Eye (tissue), 1 donor: ENCODE measurements at regions not wholly inside any gene's neighbourhood (a gene's known extent, or its start where the extent isn't known, plus 50 kb on each side); places are given as distances from the start of the nearest gene placed in this dataset.

Experiments used
- DNase-seq: peaks from one replicate; pipeline ENCODE4 v3.0.0-alpha.2; 2015

DNA sequence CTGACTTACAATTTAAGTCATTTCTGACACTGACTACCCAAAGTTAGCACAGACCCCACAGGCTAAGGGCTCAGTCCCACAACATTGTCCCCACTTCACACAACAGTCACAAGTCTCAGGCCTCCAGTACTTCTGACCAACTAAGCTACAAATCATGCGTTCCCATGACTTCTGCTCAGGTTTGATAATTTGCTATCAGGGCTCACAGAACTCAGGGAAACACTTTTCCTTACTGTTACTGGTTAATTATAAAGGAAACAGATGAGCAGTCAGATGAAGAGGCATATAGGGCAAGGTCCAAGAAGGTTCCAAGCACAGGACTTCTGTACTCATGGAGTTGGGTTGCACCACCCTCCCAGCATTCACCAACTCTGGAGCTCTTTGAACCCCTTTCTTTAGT is 151.2 kb upstream of the TNR start:
- DNase-seq: no peak

DNA sequence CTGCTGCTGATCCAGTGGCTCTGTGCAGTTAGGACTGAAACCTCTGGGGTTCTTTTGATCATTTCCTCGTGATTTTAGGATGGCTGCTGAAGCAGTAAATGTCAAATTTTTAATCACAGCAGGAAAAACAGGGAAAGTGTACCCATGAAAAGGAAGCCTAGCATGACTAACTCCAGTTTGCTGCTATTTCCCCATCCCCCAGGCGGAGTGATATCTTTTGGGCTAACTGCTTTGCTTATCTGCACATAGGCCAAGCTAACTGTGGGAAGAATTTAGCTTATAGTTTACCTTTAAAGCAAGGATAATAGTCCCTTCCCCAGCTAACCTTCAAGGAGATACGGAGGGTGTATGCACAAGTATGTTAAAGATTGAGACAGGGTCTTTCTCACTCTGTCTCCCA is 149.8 kb upstream of the TNR start:
- no peak for DNase-seq

DNA sequence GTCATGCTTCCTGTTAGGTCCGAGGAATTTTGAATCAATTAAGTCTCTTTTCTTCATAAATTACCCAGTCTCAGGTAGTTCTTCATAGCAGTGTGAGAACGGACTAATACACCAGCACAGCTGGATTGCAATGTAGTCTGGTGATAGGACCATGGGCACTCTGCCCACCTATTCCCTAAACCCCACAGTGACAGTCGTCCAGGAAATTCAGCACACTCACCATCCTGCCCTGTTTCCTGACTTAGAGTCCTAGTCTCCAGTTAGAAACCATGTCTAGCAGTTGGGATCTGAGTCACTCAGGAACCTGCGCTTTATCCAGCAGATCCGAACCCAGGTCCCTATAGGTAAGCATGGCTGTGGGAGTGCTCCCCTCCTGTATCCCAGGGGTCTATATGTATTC is 149.3 kb upstream of the TNR start:
- no peak for DNase-seq

DNA sequence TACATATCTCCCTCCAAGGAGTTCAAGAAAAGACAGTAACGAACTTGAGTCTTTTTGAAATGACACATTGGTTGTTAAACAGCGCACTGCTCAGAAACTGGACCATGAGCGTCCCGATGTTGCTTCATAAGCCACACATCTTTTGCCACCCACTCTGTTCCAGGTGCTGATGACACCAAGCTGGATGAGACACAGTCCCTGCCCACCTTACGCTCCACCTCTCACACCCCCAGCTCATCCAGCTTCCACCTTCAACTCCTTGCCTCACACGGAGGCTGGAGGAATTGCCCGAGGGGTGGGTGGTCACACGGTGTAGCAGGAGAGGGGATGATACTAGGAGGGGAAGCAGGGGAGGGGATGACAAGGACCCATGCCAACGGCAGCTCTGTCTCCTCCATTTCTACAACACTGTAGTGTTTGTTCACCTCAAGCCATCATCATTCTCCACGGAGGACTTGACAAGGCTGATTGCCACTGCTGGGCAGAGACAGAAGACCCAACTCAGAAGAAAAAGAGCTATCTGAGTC is 148.5 kb upstream of the TNR start:
- DNase-seq: no peak

DNA sequence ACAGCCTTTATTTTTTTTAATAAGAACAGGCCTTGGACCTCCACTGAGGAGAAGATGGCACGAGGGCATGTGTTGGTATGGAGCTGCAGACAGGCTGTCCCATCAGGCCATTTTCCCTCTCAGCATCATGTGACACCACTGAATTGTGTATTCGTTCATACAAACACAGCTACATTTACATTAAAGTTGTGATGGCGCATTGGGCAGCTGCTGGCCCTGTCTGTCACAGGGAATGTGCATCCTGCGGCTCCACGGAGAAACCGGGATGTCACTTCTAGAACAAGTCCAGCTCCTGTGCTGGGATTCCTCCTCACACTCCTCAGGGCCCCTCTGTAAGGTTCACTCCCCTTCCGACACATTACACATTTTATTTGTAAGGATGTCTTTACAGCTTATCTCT is 147.6 kb upstream of the TNR start:
- no peak for DNase-seq

DNA sequence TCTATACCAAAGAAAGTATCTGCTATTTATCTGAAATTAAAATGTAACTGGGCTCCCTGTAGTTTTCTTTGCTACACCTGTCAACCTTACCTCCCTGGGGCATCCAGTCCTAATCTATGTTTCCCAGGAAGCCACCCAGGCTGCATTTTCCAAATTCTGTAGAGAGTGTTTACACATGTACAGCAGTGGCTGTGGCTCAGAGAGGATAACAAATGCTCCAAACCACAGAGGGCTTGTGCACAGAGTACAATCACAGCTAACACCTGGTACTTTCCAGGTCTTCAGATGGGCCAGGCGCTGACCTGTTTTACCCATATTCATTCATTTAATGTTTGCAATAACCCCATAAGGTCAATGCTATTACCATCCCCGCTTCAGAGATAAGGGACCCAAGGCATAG is 146.5 kb upstream of the TNR start:
- DNase-seq: no peak

DNA sequence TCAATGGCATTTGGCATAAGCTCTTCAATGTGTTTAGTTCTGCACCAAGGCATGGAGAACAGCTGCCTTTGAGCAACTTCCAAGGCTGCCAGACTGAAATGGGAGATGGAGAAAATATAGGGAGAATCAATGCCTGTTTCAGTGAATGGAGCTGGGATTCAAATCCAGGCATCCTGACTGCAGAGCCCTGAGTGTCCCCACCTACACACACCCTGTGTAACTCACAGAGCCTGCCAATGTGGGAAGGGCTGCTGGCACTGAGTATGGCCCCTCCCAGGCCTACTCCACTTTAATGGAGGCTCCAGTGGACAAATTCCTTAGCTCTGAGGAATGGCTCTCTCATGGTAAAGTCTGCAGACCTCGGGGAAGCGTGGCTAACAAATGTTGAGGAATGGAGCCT is 145.6 kb upstream of the TNR start:
- no peak for DNase-seq

DNA sequence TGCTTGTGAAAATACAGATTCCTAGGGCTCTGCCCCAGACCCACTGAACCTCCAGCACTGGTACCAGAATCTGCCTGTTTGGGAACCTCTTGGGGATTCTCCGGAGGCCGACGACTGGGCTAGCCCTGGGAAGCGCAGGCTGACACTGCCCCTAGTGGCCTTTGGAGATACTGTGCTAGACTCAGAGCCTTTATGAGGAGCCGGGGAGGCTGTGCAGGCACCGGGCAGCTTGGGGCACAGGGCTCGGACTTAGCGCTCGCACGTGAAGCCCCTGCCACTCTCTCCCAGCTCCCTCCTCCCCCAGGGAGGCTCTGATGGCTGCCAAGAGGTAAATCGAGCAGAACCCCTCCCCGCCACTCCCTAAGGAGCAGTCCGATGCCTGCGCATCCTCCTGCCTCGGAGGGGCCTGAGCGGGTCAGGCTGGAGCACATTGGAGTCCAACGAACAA is 144.6 kb upstream of the TNR start:
- peak; percentile 86 for DNase-seq

DNA sequence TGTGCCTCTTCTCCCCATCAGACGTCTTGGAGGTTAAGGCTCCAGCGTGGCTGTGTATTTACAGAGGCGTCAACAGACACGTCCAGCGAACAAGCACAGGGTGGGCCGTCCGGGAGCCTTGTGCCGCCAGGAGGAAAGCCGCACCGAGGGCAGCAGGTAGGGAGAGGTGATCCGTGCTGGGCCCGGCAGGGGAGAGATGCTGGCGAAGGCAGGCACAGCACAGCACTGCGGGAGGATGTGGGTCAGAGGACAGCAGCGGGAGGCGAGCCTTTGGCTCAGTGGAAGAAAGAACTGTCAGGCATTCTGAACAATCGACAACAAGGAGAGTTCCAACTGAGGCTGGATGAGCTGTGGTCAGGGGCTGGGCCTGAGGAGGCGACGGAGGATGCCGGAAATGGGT is 144.1 kb upstream of the TNR start:
- DNase-seq: no peak

DNA sequence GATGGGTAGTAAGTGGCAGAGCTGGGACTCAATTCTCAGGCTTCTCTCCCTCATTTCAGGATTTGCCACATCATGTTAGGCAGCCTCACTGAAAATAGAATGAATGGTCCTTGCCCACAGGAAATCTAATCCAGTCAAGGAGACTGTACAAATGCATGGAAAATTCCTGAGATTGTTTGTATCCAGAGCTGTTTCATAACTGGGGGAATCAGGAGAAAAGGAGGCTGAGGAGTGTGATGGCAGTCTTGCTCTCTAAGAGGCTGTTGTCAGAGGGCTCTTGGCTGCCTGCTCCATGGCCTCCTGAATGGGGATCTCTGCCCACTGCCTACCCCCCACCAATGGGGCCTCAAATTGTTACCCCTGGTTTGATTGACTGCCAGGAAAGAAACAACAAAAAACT is 141.9 kb upstream of the TNR start:
- DNase-seq: peak; percentile 27

DNA sequence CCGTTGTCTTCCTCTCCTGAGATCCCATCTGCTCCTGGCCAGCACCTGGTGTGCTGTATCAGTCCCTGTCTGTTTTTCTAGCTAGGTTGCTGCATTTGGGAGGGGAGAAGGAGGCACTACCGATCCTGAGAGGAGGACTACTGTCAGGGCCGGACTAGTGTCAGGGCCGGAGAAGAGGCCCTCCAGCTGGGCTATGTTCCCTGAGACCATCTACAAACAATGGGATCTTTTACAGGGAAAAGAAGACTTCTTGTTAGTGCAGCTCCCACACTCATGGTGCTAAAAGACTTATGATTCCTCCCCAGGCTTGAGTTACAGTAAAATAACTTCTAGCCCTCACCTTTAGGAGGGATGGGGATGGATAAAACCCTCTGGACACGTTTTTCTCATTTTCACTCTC is 141.0 kb upstream of the TNR start:
- no peak for DNase-seq

DNA sequence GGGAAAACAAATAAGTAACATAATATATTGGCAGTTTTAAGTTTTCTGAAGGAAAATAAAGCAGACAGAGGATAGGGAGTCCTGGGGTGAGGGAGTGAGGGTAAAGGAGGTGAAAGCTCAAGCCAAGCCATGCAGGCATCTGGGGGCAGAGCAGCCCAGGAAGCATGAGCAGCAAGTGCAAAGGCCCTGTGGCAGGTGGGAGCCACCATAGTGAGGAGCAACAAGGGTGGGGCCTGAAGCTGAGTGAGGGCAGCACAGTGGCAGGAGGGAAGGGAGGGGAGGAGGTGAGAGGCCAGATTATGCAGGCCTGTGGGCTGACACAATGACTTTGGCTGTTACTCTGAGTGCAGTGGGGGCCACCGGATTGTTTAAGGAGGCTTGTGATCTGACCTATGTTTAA is 138.8 kb upstream of the TNR start:
- DNase-seq: no peak

DNA sequence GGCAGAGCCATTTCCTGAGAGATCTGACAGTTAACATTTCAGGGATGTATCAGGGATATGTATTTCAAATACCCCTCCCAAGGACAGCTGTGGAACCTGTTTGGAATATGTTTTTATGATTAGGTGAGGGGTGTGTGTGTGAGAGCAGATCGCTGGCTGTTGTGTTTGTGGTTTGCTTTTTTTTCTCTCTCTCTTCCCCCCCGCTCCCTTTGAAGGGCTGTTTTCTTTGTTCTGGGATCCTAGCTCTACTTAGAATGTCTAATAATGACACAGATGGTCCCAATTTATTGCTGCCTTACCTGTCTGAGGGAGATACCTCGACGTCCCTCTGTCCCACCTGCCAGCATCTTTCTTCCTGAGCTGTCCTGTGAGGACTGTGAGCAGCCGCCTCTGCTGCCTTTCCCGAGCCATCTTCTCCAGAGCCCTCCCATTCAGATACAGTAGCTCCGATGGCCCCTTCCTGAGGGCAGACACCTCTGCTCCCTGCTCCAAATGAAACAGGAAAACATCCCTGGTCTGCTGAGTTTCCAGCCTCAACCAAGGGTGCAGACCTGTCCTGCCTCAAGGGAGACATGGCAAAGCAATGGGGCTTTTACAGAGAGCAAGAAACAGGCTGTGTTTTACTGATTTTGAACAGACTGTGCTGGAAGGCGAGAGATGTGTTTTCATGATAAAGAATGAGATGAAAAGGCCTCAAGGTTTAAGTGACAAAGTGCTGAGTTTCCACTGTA is 138.0 kb upstream of the TNR start:
- DNase-seq: no peak

DNA sequence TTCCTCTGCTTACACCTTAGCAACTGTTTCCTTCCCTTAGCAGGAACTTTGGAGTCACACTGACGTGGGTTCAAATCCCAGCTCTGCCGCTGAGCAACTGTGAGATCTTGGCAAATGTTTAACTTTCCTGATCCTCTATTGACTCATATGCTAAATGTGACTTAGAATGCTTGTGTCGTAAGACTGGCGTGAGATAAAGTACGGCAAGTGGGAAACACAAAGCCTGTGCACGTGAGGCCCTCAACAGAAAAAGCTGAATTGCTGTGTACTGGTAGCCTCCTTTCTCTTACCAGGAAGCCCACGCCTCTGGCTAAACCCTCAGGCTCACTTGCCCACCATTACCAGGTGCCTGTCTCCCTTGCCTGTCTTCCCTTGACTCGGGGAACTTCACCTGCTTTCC is 135.4 kb upstream of the TNR start:
- no peak for DNase-seq

DNA sequence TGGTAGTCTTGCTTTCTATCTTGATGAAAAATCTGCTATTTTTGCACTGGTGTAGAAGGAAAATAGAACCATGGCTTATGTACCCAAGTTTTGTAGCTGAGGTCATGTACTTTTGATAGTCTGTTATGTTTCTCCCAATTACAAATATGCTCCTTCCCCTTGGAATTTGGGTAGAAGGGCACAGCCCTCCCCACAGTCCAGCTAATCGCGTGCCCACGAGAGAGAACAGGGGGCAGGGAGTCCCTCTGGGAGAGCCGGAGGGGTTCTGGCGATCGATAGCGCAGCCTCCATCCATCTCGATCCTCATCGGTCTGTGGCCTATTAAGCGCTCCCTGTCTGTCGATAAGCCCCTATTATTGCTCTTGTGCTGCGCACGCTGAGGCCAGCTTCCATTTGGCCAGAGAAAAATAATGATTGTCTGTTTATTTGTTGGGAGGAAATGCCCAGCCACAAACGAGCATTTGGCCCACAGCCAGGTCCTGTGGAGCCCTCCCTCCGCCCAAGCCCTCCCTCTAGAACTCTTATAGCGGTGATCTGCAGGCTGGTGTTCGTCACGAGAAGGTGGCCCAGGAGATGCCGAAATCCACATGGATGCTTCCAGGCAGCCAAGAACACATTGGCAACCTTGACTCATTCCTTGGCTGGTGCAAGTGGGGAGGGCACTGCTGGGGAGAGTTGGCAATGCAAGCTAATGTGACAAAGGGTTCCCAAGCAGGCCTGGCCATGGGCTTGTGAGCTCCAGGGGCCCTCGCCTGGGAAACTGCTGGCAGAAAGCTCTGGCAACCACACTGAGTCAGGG is 134.7 kb upstream of the TNR start:
- DNase-seq: no peak

DNA sequence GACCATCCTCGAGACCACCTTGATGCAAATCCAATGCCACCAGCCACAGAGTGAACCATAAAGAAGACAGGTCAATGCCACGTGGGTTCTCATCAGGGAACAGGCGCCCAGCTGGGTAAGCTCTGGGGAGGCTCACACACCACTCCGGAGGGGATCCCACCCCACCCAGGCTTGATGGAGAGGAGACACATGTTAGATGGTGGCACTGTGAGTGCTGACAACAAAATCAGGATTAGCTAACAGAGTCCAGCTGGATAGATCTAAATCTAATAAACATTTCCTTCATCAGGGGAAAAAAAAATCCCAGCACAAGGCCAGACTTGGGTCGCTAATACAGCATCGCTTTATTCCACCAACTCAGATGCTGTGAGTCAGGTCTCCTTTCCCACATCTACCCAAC is 132.2 kb upstream of the TNR start:
- no peak for DNase-seq

DNA sequence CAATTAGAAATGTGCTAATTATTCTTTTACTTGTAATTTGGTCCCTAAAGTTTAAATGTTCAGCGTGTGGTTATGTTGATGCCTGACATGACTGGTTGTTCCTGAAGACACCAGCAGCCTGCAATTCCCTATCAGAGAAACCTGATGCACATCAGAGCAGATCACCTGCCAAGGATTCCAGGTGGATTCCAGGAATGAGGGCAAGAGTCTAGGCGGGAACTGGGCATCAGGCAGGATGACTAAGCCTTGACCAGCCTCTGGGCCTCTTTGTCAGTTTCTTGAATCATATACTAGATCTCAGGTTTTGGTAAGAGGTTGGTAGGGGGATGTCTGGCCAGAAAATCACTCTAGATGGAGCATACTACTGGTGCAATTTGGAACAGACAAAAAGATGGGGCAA is 130.7 kb upstream of the TNR start:
- DNase-seq: no peak

DNA sequence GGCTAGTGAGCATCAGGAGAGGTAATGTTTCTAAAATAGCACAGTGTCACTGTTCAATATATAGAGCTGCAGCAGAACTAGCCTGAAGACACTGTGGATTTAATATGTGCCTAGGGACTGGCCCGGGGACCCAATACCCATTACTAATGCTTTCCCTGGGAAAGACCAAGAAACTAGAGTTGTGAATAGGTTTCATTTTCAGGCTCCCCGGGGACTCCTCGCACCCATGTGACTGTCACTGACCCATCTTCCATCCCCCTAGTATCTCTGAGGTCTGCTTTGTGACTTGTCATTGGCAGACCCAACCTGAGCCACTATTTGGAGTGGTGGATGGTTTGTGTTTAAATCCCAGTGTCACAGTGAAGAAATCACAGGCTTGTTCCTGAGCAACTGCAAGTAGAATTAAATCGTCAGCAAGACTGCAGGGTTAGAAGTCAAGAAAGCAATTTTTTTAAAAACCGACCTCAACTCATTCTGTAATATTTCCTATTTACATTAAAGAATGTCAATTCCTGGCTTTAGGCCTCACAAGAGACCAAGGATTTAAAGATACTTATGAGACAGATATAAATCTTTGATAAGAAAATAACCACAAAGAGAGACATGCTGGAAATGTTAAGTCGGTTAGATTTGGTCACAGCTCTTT is 130.0 kb upstream of the TNR start:
- no peak for DNase-seq

DNA sequence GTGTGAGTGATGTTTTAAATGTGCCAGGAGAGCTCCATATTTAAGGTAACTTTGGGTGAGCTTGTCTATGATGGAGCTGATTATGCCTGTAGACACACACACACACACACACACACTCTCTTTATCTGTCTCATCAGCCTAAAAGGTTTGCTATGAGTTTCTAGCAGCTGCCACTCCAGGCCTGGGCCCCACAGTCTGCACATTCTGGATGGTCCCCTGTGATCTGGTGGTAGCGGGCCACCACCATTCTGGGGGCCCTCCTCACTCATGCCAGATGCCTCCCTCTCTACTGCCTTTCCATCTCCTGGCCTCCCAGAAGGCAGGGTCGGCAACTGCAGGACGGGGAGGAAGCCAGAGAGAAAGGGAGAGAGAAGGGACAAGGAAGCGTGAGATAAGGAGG is 129.2 kb upstream of the TNR start:
- DNase-seq: no peak

DNA sequence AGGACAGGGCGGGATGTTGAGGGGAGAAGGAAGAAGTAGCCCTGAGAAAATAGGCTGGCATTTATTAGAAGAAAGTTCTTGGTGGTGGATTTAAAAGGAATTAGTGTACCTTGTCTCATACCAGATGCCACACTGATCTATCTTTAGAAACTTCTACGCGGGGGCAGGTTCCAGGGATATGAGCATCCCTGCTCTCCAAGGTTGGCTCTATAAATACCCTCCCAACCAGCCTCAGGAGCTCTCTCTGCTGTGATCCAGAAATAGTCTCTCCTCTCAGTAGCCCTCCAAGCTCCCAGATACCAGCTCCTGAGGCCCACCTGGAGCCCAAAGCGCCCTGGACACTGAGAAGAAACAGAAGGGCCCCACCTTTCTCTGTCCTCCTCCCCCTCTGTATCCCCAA is 128.3 kb upstream of the TNR start:
- DNase-seq: no peak

DNA sequence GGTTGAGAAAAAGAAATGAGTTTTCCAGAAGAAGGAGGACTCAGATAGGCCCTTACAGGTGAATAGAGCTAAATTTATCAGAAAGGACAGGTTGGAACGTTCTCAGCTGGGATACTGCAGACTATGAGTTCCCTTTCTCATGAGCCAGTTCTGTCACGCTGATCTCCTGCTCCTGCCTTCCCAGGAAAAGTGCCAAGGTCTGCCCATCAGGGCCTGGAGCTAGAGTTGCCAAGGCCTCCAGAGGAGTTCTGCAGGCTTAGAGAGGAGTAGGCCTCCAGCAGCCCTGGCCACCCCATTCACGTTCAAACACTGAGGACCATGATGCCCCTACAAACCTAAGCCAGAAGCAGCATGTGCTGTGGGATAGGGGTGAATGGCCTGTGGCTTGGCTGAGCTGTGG is 126.8 kb upstream of the TNR start:
- no peak for DNase-seq

DNA sequence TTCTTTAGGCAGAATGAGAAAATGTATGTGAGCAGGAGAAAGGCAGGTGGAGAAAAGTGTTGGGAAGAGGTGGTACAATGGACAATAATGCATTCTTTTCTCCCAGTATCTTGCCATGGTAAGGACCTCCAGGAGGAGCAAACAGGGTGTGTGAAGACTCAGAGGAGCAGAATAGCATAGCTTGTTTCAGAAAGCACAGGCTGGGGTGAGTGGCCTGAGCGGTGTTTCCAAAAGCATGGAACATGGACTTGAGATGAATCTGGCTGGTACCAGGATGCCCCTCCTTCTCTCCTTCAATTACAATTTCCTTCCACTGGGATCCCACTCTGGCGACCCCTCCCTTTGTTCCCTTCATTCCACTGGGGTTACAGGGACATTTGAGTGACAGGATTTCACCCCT is 123.4 kb upstream of the TNR start:
- DNase-seq: peak; percentile 25

DNA sequence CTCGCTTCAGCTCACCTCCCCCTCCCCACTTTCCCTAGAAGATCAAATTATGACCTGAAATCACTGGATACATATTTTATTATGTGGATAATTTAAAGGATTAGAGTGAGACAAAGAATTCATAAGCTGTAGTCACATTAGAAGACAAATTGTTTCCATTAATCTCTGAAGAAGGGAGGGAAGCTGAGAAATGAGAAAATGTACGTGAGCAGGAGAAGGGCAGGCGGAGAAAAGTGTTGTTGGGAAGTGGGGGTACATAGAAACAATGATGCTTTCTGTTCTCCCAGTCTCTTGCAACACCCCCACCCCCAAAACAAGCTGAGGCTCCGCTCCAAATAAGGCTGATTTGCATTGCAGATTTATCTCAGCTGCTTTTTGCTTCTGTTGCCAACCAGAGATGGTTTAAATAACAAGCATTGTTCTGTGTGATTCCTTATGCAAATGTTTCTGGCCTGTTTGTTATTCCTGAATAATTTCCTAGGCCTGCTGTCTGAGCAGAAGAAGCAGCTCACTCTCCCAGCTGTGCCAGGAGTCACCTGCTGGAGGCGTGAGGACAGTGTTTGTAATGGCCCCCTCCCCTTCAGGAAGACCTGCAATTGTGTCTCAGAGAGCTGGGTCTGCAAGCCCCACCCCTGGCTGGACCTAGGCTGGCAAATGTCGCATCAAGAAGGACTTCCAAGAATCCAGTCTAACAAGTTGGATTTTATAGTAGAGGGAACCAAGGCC is 121.8 kb upstream of the TNR start:
- no peak for DNase-seq
